ENCODE measurements at regions not wholly inside any gene's neighbourhood (a gene's known extent, or its start where the extent isn't known, plus 50 kb on each side); places are given as distances from the start of the nearest gene placed in this dataset.

GRCh38 chr5:58085800-58086199 lies 374.1 kb downstream of the PLK2 start:
- no peak for TF ChIP-seq GATA2 (IDR thresholded peaks at IDR 0.05; ENCODE audit: low read depth, low read length)
- TF ChIP-seq GATA3 (IDR thresholded peaks at IDR 0.05; ENCODE audit: low read depth, low read length) = no peak
